Cardiac muscle cell (in vitro differentiated cells and primary cell): ENCODE measurements at regions not wholly inside any gene's neighbourhood (a gene's known extent, or its start where the extent isn't known, plus 50 kb on each side); places are given as distances from the start of the nearest gene placed in this dataset.

ENCODE experiments used
- DNase-seq, 2 donors: peaks; one replicate each; pipeline versions ENCODE4 v3.0.0 to v3.0.0-alpha.2; 2010 to 2017; ENCODE audit warnings: low read depth in 1 of 2, low spot score in 1 of 2
- H3K27ac ChIP-seq: fragments of 200-600 bp; sonication (generic); 2 replicates; pipeline ENCODE4 v1.5.1; 2016
- H3K27me3 ChIP-seq: fragments of 200-600 bp; sonication (generic); 2 replicates; pipeline ENCODE4 v1.6.0; 2016; ENCODE audit warnings: control low read depth
- H3K36me3 ChIP-seq: fragments of 200-600 bp; sonication (generic); 2 replicates; pipeline ENCODE4 v1.5.1; 2016; ENCODE audit warnings: control low read depth
- H3K4me1 ChIP-seq: fragments of 200-600 bp; sonication (generic); 2 replicates; pipeline ENCODE4 v1.8.1; 2017; ENCODE audit warnings: low read depth, mild to moderate bottlenecking, mixed run types
- H3K4me3 ChIP-seq: fragments of 200-600 bp; sonication (generic); 2 replicates; pipeline ENCODE4 v1.5.1; 2016; ENCODE audit warnings: mild to moderate bottlenecking
- H3K9me3 ChIP-seq: fragments of 200-600 bp; sonication (generic); 2 replicates; pipeline ENCODE4 v1.5.1; 2017; ENCODE audit warnings: low read depth, mild to moderate bottlenecking, control low read depth
- CTCF ChIP-seq: IDR thresholded peaks from 2 replicates; pipeline ENCODE4 v1.5.1; 2012; ENCODE audit warnings: low read depth, mild to moderate bottlenecking, low read length

GRCh38 chr1:80258659-80259058, 1252.1 kb upstream of the ADGRL4 start:
- Histone ChIP-seq H3K36me3 (no peaks in the 10 kb centered on the region), H3K27ac (peak overlapping the region; percentile 28), H3K4me1 (peaks cover 6% of the 10 kb centered on the region), H3K27me3 (no peaks in the 10 kb centered on the region), H3K9me3 (no peaks in the 10 kb centered on the region), H3K4me3 (no peak overlapping the region)
- no peak for TF ChIP-seq CTCF
- peak in 1 of 2 donors; percentile 5 for DNase-seq

- Histone ChIP-seq H3K36me3 (no peaks in the 10 kb centered on the region), H3K27ac (no peak overlapping the region), H3K4me3 (no peak overlapping the region), H3K4me1 (no peaks in the 10 kb centered on the region), H3K27me3 (no peaks in the 10 kb centered on the region), H3K9me3 (no peaks in the 10 kb centered on the region)
- no peak for TF ChIP-seq CTCF
- no peak for DNase-seq
These were observed 1245.1 kb upstream of the ADGRL4 start for GRCh38 chr1:80251591-80251990.

GRCh38 chr1:80251171-80251570, 1244.6 kb upstream of the ADGRL4 start:
- H3K4me3 ChIP-seq: no peak overlapping the region
- no peak overlapping the region for H3K27ac ChIP-seq
- no peaks in the 10 kb centered on the region for H3K36me3 ChIP-seq
- TF ChIP-seq CTCF: no peak
- no peaks in the 10 kb centered on the region for H3K9me3 ChIP-seq
- H3K4me1 ChIP-seq: no peaks in the 10 kb centered on the region
- no peaks in the 10 kb centered on the region for H3K27me3 ChIP-seq
- no peak for DNase-seq

- Histone ChIP-seq H3K27me3 (no peaks in the 10 kb centered on the region), H3K36me3 (no peaks in the 10 kb centered on the region)
- no peak for DNase-seq
These were observed 1244.1 kb upstream of the ADGRL4 start for GRCh38 chr1:80250573-80251168.

GRCh38 chr1:80249699-80250098, 1243.2 kb upstream of the ADGRL4 start:
- no peaks in the 10 kb centered on the region for H3K9me3 ChIP-seq
- H3K4me1 ChIP-seq: no peaks in the 10 kb centered on the region
- no peaks in the 10 kb centered on the region for H3K36me3 ChIP-seq
- no peak for TF ChIP-seq CTCF
- H3K27ac ChIP-seq: no peak overlapping the region
- H3K4me3 ChIP-seq: no peak overlapping the region
- no peak for DNase-seq
- no peaks in the 10 kb centered on the region for H3K27me3 ChIP-seq

More at GRCh38 chr1:80250573-80251168, 1244.1 kb upstream of the ADGRL4 start:
- H3K4me1 ChIP-seq: no peaks in the 10 kb centered on the region
- no peak overlapping the region for H3K4me3 ChIP-seq
- H3K27ac ChIP-seq: no peak overlapping the region
- no peak for TF ChIP-seq CTCF
- H3K9me3 ChIP-seq: no peaks in the 10 kb centered on the region
